Stimulated activated CD8-positive, alpha-beta memory T cell treated with anti-CD3 and anti-CD28 coated beads, Interleukin-12 subunit alpha, Interleukin-12 subunit beta, amount 100 ng/mL, for 1 hour (primary cell): ENCODE measurements at regions not wholly inside any gene's neighbourhood (a gene's known extent, or its start where the extent isn't known, plus 50 kb on each side); places are given as distances from the start of the nearest gene placed in this dataset.

Experiments used
- DNase-seq: peaks from one replicate; pipeline ENCODE4 v3.0.0-alpha.2; 2020; ENCODE audit warnings: low read depth

GRCh38 chr3:193929921-193930646, 205.9 kb upstream of the HES1 start:
- no peak for DNase-seq

- no peak for DNase-seq
These were observed 203.8 kb upstream of the HES1 start for GRCh38 chr3:193932136-193932535.

DNA sequence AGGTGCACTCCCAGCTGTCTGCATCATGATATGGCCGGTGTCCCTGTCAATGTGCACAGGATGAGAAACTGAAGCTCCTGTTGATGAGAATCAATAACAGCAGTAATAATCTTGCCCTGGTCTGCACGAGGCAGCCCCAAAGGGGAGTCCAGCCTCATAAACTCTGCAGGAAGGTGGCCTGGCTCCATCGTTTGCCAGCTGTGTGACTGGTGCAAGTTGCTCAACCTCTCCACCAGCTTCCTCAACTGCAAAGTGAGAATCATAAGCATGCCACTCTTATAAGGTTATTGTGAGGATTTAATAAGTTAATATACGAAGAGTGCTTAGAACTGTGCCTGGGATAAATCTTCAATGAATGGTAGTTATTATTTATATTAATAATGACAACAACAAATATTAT, 203.4 kb upstream of the HES1 start:
- DNase-seq = no peak

DNA sequence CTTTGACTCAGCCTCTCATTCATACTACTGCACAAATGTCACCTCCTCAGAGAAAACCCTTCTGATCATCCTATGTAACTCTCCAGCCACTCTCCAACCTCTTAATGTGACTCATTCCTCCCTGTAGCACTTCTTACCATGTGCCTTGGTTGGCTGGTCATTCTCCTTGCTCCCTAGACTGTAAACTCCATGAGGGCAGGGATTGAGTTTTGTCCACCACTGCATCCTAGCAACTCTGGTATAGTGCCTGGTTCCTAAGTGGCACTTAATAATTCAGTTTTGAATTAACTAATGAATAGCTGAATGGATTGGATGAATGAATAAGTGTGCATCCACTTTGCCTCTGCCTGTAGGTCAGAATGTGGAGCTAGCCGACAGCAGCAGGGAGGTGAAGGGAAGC, 202.5 kb upstream of the HES1 start:
- DNase-seq = no peak

DNA sequence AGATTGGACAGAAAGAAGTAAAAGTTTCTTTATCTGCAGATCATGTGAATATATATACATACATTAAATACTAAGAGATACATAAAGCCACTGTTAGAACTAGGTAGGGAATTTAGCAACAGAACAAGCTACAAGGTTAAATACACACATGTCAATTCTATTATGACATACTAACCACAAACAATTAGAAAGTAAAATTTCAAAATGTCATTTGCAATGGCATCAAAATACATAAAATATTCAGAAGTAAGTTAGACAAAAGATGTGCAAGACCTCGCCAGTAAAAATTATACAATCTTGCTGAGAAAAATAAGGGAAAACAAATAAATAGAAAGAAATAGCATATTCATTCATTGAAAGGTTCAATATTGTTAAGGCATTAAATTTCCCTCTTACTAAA, 200.0 kb upstream of the HES1 start:
- DNase-seq = no peak

DNA sequence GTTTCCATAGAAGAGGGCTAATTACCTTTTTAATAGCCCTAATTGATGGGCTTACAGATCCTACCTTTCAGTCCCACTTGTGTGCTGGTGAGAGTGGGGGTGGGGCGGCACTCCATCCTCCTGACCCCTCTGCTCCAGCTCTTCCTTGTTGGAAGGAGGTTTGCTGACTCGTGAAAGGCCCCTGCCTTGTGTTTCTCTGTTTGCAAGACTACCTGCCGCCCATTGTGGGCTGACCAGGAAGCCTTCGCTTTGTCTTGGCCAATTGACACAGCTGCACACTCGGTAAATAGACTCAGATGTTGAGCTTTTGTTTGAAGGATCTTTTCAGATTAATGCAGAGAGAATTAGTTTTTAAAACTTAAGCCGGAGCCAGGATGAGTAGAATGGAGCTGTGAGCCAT, 197.3 kb upstream of the HES1 start:
- no peak for DNase-seq

GRCh38 chr3:193939527-193939926, 196.4 kb upstream of the HES1 start:
- no peak for DNase-seq

GRCh38 chr3:193940526-193940925, 195.4 kb upstream of the HES1 start:
- no peak for DNase-seq

GRCh38 chr3:193941486-193941885, 194.5 kb upstream of the HES1 start:
- no peak for DNase-seq

- no peak for DNase-seq
These were observed 193.4 kb upstream of the HES1 start for GRCh38 chr3:193942516-193943055.

DNA sequence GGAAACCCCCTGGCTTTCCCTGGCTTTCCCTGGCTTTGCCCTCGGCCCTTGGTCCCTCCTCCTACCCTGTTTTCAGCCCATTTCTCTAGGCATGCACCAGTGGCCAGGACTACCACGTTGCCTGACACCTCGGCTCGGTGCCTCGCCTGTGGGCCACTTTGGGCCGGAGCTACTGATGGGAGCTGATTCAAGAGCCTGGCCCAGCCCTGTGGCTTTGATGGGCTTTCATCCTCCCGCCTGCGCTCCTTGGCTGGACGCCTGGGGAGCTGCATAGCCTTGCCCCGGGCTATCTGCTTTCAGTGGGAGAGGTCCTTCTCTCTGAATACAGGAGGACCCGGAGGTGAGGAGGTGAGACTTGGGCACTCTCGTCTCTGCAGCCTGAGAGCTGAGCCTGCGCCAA, 192.7 kb upstream of the HES1 start:
- no peak for DNase-seq

- no peak for DNase-seq
These were observed 192.0 kb upstream of the HES1 start for GRCh38 chr3:193943851-193944517.

GRCh38 chr3:193944518-193944884, 191.4 kb upstream of the HES1 start:
- no peak for DNase-seq

DNA sequence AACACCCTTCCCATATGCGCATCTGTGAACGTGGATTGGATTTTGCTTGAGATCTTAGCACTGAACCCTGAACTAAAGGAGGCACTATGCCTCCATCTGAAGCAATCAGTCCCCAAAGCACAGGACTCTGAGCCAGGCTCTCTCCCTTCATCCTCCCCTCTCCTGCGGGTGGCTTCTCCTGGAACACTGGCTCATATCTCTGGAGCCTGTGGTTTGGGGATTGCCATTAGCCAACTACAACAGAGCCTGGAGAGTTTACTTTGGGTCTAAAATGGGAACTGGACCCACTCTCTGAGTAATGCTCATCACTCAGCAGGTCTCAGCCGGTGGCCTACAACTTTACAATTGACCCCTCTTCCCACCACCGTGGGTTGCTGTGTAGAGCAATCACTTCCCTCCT, 190.8 kb upstream of the HES1 start:
- DNase-seq = no peak

- DNase-seq = no peak
These were observed 189.0 kb upstream of the HES1 start for GRCh38 chr3:193946945-193947344.

- DNase-seq = no peak
These were observed 188.4 kb upstream of the HES1 start for GRCh38 chr3:193947596-193947995.

DNA sequence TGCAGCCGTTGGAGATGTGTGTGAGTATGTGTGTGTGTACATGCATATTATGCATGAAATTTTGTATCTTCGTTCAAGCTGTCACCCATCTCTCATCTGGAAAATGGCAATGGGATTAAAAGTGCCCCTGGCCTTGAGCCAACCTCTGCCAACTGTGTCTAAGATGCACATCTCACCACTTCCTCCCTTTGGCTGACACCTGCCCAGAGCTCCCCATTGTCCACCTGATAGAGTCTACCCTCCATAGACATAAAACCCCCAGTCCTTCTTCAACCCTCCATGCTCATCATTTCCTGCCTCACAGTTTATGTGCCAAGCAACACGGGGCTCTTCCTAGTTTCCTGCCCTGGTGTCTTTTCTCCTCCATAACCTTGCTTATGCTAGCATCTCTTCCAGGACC, 187.5 kb upstream of the HES1 start:
- no peak for DNase-seq

DNA sequence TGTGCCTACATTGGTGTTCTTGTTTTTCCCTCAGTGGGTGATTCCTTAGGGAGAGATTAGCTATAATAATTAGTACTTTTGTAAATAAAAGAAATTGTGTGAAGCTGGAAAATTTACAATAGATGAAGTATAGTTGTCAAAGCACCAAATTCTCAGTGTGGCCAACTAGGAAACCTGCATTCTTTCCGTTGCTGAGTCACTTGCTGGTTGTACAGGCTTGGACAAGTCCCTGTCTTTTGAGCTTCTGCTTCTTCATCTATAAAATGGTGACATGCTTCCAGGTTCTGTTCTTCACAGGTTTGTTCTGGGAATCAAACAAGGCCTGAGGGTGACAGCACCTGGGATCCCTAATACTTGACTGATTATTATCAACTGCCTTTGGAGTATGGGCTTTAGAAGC, 184.1 kb upstream of the HES1 start:
- no peak for DNase-seq

DNA sequence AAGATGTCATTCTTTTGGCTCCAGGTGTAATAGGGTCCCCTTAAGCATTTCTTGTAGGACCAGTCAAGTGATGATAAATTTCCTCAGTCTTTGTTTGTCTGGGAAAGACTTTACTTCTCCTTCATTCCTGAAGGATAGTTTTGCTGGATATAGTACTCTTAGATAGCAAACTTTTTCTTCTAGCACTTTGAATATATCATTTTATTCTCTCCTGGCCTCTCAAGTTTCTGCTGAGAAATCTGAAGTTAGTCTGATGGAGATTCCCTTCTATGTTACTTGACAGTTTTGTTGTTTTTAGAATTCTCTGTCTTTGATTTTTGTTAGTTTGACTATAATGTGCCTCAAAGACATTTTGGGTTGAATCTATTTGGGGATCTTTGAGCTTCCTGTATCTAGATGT, 181.2 kb upstream of the HES1 start:
- no peak for DNase-seq

DNA sequence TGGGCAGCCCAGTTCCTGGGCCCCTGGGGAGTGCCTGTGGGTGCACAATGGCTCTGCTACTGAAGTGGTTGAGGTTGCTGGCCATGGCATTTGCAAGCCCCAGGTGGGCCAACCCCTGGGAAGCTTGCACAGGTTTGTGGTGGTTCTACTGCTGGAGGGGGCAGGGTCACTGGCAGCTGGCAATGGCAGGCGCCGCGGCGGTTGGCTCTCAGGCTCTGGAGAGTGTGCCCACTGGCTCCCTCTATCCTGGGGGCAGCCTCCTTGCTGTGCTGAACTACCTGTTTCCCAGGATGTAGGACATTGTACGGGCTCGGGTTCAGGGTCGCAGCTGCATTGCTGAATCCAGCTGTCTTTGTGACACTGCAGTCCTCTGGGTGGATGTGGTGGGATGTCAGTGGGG, 180.2 kb upstream of the HES1 start:
- DNase-seq = no peak

- no peak for DNase-seq
These were observed 176.1 kb upstream of the HES1 start for GRCh38 chr3:193959861-193960260.

DNA sequence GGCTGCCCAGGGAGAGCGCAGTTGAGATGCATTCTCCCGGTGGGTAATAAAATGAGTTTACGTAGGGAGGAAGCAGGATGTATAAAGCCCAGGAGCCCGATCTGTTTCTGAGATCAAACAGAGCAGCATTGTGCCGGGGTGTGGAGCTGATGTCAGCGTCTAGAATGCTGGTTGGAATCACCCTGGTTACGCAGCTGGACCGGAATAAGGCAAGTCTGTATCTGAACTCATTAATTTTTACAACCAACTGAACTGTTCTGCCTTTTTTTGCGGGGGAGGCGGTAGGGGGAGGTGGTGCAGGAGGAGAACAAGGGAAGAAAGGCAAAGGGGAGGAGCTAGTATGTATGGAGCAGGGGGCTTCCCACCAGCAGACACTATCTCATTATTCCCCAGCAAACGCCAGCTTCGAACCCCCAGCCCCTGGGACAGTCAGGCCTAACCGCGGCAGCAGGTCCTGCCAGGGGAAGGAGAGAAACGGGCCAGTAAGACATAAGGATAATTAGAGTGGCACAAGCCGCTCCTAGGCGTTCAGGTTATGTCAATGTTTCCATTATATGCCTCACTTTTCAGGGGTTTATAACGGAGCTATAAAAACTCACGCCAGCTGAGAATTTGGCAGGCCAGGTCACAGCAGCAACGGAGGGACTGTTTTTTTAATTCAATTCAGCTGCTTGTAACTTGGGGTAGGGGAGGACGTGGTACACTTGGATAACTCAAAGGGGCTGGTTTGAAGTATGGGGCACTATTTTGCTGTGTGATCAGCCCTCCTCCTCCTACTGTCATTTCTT, 175.3 kb upstream of the HES1 start:
- no peak for DNase-seq
